Fibroblast of lung (primary cell): ENCODE measurements at regions not wholly inside any gene's neighbourhood (a gene's known extent, or its start where the extent isn't known, plus 50 kb on each side); places are given as distances from the start of the nearest gene placed in this dataset.

Experiments used
- DNase-seq, 2 donors: peaks; one replicate each; pipeline versions ENCODE4 v3.0.0 to v3.0.0-alpha.2; 2010; ENCODE audit warnings: low read depth in 2 of 2
- H2AFZ ChIP-seq: 2 replicates; pipeline ENCODE4 v1.5.1; 2012; ENCODE audit warnings: low read length, control low read depth, inconsistent platforms
- H3K27ac ChIP-seq: 2 replicates; pipeline ENCODE4 v1.5.1; 2011; ENCODE audit warnings: low read length, control low read depth; ENCODE audit not compliant: insufficient read depth
- H3K27me3 ChIP-seq: 2 replicates; pipeline ENCODE4 v1.5.1; 2011; ENCODE audit warnings: mild to moderate bottlenecking, low read length; ENCODE audit not compliant: control insufficient read depth, insufficient read depth
- H3K36me3 ChIP-seq: 2 replicates; pipeline ENCODE4 v1.5.1; 2011; ENCODE audit warnings: low read length; ENCODE audit not compliant: control insufficient read depth, insufficient read depth
- H3K4me1 ChIP-seq: 2 replicates; pipeline ENCODE4 v1.5.1; 2011; ENCODE audit warnings: low read length; ENCODE audit not compliant: control insufficient read depth, insufficient read depth; ENCODE audit errors: extremely low read depth
- H3K4me2 ChIP-seq: 2 replicates; pipeline ENCODE4 v1.5.1; 2011; ENCODE audit warnings: low read length, control low read depth; ENCODE audit not compliant: insufficient read depth; ENCODE audit errors: extremely low read depth
- H3K4me3 ChIP-seq, 4 experiments: fragments of 200-600 bp in 1 of 4; sonication (generic) in 1 of 4; replicated peaks in 1 of 4; 2 replicates each; pipeline ENCODE4 v1.5.1; 2011 to 2016; ENCODE audit warnings: low read length in 4 of 4, low read depth in 3 of 4, mild to moderate bottlenecking in 3 of 4, control low read depth in 2 of 4, inconsistent platforms in 1 of 4, mixed read lengths in 1 of 4; ENCODE audit not compliant: insufficient read depth in 1 of 4; ENCODE audit errors: control extremely low read depth in 1 of 4
- H3K79me2 ChIP-seq: 2 replicates; pipeline ENCODE4 v1.5.1; 2012; ENCODE audit warnings: mild to moderate bottlenecking, low read length, inconsistent platforms; ENCODE audit not compliant: control insufficient read depth, insufficient read depth
- H3K9ac ChIP-seq: 2 replicates; pipeline ENCODE4 v1.5.1; 2011; ENCODE audit warnings: mild to moderate bottlenecking, low read length, control low read depth; ENCODE audit not compliant: insufficient read depth
- H3K9me3 ChIP-seq: 2 replicates; pipeline ENCODE4 v1.5.1; 2012; ENCODE audit warnings: low read depth, low read length; ENCODE audit not compliant: control insufficient read depth, insufficient read depth
- H4K20me1 ChIP-seq: 2 replicates; pipeline ENCODE4 v1.5.1; 2011; ENCODE audit warnings: low read length; ENCODE audit not compliant: control insufficient read depth, insufficient read depth; ENCODE audit errors: extremely low read depth
- CTCF ChIP-seq, 2 donors: IDR thresholded peaks in 1 of 2; conservative IDR thresholded peaks in 1 of 2; 1 replicate in 1 of 2; 2 replicates in 1 of 2; pipeline ENCODE4 v1.5.1; 2011 to 2012; ENCODE audit warnings: low read length in 2 of 2, control low read depth in 1 of 2, inconsistent platforms in 1 of 2, low read depth in 1 of 2, mild to moderate bottlenecking in 1 of 2
- EZH2 ChIP-seq: IDR thresholded peaks from 2 replicates; pipeline ENCODE4 v1.5.1; 2012; ENCODE audit warnings: low read length, control low read depth, mild to moderate bottlenecking; ENCODE audit errors: missing control alignments

GRCh38 chr16:62644030-62644812 lies 608.0 kb upstream of the CDH8 start:
- Histone ChIP-seq H2AFZ (no peak overlapping the region), H4K20me1 (no peaks in the 10 kb centered on the region), H3K4me3 (no peak overlapping the region), H3K9me3 (no peaks in the 10 kb centered on the region), H3K27ac (no peak overlapping the region), H3K27me3 (no peaks in the 10 kb centered on the region), H3K79me2 (no peaks in the 10 kb centered on the region), H3K36me3 (no peaks in the 10 kb centered on the region), H3K4me2 (no peak overlapping the region), H3K4me1 (no peaks in the 10 kb centered on the region), H3K9ac (no peak overlapping the region)
- DNase-seq: no peak
- no peak for TF ChIP-seq CTCF (conservative IDR thresholded peaks at IDR 0.05 in 1 of 2, IDR thresholded peaks at IDR 0.05 in 1 of 2; ENCODE audit: low read depth in 1 of 2, low read length in 2 of 2)

GRCh38 chr16:62642677-62643076 lies 606.4 kb upstream of the CDH8 start:
- TF ChIP-seq CTCF (conservative IDR thresholded peaks at IDR 0.05 in 1 of 2, IDR thresholded peaks at IDR 0.05 in 1 of 2; ENCODE audit: low read depth in 1 of 2, low read length in 2 of 2) (no peak), EZH2 (no peak)
- no peaks in the 10 kb centered on the region for H3K36me3 ChIP-seq
- H2AFZ ChIP-seq: no peak overlapping the region
- no peaks in the 10 kb centered on the region for H4K20me1 ChIP-seq
- H3K4me2 ChIP-seq: no peak overlapping the region
- H3K9ac ChIP-seq: no peak overlapping the region
- H3K4me3 ChIP-seq: no peak overlapping the region
- no peaks in the 10 kb centered on the region for H3K4me1 ChIP-seq
- no peaks in the 10 kb centered on the region for H3K79me2 ChIP-seq
- DNase-seq: no peak
- H3K9me3 ChIP-seq: no peaks in the 10 kb centered on the region
- H3K27me3 ChIP-seq: no peaks in the 10 kb centered on the region
- H3K27ac ChIP-seq: no peak overlapping the region

- DNase-seq: no peak
- no peaks in the 10 kb centered on the region for H3K79me2 ChIP-seq
Measured at GRCh38 chr16:62639890-62640289, 603.7 kb upstream of the CDH8 start.

More at GRCh38 chr16:62639890-62640289, 603.7 kb upstream of the CDH8 start:
- no peak overlapping the region for H3K9ac ChIP-seq
- no peak overlapping the region for H2AFZ ChIP-seq
- H3K36me3 ChIP-seq: no peaks in the 10 kb centered on the region
- H3K27ac ChIP-seq: no peak overlapping the region
- H4K20me1 ChIP-seq: no peaks in the 10 kb centered on the region
- H3K4me2 ChIP-seq: no peak overlapping the region
- H3K9me3 ChIP-seq: no peaks in the 10 kb centered on the region
- no peaks in the 10 kb centered on the region for H3K4me1 ChIP-seq
- no peaks in the 10 kb centered on the region for H3K27me3 ChIP-seq
- TF ChIP-seq EZH2 (no peak), CTCF (conservative IDR thresholded peaks at IDR 0.05 in 1 of 2, IDR thresholded peaks at IDR 0.05 in 1 of 2; ENCODE audit: low read depth in 1 of 2, low read length in 2 of 2) (no peak)
- no peak overlapping the region for H3K4me3 ChIP-seq
